HG03025 (cell line): ENCODE measurements at regions not wholly inside any gene's neighbourhood (a gene's known extent, or its start where the extent isn't known, plus 50 kb on each side); places are given as distances from the start of the nearest gene placed in this dataset.
"Not testable (repeated sequence)": the region's sequence is repeated elsewhere in the genome, so short reads cannot be mapped to it uniquely, and the experiment has no call there.

Source experiments
- ATAC-seq: cut with Tn5 transposase; IDR thresholded peaks from one replicate; pipeline ENCODE4 v1.9.1; 2021; ENCODE audit warnings: mild to moderate bottlenecking, moderate library complexity; ENCODE audit not compliant: unreplicated experiment, low FRiP score

GRCh38 chr18:42437646-42438045 lies 482.6 kb downstream of the PIK3C3 start:
- no peak for ATAC-seq

DNA sequence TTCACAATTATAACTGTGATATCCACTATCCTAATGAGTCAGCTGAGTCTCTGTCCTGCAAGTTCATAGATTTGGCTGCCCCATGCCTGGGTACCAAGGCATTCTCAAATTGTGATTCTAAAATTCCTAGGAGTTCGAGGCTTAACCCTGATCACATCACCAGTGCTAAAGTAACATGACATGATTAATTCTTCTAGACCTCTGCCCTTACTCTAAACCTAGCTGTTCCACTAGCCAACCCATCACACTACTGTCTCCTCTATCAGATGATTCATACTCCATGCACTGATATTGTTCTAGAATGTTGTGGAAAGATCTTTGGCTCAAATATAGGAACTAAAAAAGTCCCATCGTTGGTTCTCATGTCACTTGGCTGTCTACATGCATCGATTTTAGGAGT lies 487.6 kb downstream of the PIK3C3 start:
- ATAC-seq, result no peak

- ATAC-seq, result no peak
Measured at GRCh38 chr18:42444349-42444748, 489.3 kb downstream of the PIK3C3 start.

DNA sequence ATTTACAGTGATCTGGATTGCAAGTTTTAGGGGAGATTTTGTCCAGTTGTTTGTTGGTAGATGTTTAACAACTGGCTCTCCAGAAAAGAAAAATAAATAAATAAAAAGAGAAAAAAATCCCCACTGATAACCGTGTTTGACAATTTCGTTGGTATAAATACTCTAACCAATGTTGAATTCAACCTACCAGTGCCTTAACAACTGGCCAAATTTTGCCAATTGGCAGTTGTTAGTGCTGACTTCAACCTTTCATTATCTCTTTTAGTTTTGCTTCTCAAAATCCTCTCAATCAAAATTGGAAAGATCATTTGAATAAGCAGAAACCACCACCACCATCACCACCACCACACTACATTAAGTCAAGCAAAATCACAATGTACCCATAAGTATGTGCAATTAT lies 490.3 kb downstream of the PIK3C3 start:
- ATAC-seq, result no peak

DNA sequence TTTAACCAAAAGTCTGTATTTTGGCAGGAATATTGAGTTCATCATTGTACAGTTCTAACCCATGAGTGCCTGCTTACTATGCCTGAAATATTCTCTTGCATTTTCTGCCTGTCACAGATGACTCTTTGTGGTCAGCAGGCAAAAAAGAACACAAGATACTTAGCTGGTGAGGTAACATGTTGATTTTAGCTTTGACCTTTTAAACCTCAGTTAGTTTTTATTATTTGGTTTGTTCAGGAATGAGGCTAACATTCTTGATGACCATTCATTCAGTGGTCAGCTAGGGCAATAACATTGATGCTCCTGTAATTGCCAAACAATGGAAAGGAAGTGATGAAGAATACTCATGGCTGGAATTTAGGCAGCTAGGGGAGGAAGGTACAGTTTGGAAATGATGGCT lies 491.2 kb downstream of the PIK3C3 start:
- ATAC-seq, result no peak

- ATAC-seq, result no peak
Measured at GRCh38 chr18:42447688-42448087, 492.7 kb downstream of the PIK3C3 start.

GRCh38 chr18:42458226-42458625 lies 503.2 kb downstream of the PIK3C3 start:
- no peak for ATAC-seq

DNA sequence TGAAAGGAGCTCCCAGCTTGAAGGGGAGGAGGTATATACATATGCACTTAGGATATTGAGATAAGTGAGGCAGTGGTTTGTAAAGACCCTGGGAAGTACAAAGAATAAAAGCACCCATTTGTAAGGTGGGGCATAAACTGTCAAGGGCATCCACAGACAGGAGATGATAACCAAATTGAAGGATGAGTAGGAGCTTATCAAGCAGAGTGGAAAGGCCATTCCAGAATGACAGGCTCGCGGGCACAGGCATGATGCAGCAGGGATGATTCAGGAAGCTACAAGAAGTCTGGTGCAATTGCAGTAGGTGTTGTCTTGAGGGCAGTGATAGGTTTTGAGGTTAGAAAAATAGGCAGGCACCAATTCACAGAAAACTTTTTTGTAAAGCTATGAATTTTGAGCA lies 504.8 kb downstream of the PIK3C3 start:
- no peak for ATAC-seq

DNA sequence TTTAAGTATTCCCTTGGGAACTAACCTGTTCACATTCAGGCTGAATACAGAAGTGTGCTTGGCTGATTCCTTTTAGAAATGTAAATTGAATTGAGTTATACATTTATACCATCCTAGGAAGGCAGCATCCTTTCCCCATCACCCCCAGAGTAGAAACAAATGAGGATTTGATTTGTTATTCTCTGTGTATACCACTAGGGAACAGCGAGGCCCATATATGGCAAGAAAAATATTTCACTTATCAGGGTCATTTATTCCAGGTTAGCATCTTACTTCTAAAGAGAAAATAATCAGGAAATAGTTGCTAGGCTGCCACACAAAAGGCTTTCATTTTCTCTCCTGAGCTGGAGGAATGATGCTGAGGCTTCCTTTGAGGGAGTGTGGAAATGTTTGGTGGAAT lies 516.9 kb downstream of the PIK3C3 start:
- ATAC-seq, result no peak

GRCh38 chr18:42473611-42474010 lies 518.6 kb downstream of the PIK3C3 start:
- no peak for ATAC-seq

GRCh38 chr18:42474577-42474976 lies 519.5 kb downstream of the PIK3C3 start:
- ATAC-seq, result no peak

- ATAC-seq, result no peak
Measured at GRCh38 chr18:42475157-42475556, 520.1 kb downstream of the PIK3C3 start.

GRCh38 chr18:42477267-42477666 lies 522.2 kb downstream of the PIK3C3 start:
- no peak for ATAC-seq

DNA sequence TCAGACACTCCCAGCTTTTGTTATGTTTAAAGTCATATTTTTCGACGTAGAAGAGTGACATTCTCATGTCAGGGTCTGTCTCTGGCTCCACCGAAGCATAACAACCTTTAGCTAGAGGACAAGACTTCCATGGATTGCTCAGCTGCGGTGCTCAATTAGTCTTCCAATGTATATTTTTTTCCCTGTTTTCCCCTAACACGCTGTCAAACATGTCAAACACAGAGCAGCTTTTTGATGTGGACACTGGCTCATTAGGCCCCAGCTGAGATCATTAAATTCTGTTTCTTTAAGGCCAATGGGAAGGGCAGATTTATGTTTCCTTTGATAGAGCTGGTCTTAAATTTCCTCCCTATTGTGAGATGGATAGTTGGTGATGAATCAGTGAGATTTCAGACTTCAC lies 525.4 kb downstream of the PIK3C3 start:
- no peak for ATAC-seq

GRCh38 chr18:42484648-42485047 lies 529.6 kb downstream of the PIK3C3 start:
- no peak for ATAC-seq

DNA sequence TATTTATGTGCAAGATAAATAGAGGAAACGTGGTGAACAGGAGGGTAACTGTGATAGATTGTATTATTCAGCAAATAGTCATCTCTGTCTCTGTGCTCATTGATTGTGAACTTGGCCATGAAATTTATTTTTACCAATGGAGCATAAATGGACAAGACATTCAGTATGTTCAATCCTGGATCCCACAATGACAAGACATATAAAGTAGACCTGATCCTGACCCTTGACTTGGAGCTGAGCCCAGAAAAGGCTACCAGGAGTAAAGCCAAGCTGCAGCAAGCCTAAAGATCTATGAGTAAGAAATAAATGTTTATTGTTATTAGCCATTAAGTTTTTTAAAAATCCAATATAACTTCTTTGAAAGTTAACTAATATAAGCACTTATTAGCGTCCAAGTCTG lies 531.2 kb downstream of the PIK3C3 start:
- ATAC-seq, result no peak

DNA sequence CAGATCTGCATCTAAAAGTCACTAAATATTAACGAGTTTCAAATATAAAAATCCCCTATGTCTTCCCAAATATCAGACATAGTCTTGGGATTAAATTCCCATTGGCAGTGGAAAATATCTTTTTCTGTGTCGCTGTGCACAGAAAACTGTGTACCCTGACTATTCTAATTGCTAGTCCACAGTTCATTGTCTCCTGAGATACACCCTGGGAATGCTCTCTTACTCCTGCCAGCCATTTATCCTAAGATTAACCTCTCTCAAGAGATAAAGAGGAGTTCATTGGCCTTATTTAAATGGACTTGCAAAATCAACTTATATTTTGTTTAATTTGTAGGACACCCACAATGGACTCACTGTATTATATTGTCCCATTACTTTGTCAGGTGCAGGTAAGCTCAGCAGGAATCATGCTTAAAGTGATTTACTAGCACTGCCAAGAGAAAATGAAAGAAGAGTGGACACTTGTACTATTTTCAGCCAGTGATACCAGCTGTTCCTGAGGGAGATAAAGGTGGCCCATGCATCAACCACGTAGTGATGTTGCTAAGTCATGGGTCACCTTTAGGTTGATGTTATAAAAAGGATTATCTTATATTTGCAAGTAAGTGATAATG lies 553.8 kb downstream of the PIK3C3 start:
- no peak for ATAC-seq

DNA sequence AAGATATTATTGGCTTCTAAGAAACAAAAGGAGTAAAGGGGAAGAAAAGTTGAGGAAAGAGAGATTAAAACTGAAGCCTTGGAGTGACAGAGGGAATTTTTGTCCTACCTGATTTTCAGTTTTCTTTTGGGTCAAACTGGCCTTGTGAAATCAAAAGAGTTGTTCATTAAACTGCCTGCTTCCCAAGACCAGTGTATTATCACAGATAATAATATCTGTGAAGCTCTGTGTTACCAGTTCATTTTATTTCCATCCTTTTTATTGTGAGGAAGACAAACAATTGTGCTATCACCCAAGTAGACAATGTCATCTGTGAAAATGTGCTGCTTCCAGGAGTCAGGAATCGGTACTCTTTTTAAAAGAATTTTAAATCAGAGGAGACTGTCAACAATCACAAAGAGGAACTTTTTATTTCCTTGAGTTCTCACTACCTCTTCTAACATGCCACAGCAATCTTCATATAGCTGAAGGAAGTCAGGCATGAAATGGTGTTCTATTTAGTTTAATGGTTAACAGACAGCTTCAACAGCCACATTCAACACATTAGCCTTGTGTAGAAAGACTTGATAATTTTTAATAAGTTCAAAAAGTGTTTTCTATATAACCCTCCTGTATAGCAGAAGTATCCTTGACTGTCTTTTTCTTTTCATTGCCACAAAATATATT lies 554.8 kb downstream of the PIK3C3 start:
- no peak for ATAC-seq

GRCh38 chr18:42510540-42510939 lies 555.5 kb downstream of the PIK3C3 start:
- no peak for ATAC-seq

DNA sequence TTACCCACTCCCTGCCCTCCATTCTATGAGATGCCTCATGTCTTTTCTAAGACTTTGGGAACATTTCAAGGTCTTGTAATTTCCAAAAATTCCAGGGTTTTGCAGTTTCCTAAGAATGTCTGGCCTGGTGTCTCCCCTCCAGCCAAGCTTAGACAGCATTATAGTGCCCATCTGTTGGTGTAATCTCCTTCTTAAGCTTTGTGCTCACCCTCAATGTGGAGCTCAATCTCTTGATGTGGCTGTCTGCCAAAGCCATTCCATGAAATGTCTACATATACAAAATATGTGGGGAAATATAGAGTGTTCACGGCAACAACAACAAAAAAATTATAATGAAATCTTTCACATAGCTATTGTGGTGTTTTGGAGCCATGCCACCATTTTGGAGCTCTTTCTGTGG lies 558.4 kb downstream of the PIK3C3 start:
- ATAC-seq, result no peak

DNA sequence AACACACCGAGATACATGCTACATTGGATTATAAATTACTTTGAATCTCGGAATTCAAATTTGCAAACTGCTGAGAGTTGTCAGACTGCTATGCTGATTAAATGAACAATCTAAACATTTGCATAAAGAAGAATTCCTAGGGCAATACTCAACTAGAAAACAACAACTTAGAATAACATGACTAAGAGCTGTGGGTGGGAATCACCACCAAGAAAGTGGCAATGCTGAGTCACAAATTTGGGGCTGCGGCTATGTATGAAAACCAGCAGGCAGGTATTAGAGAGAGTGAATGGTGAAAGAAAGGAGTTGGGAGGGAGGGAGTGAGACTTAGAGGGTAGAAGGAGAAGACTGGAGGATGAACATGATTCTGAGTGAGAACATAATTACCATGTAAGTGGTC lies 559.5 kb downstream of the PIK3C3 start:
- no peak for ATAC-seq

GRCh38 chr18:42517896-42518295 lies 562.9 kb downstream of the PIK3C3 start:
- no peak for ATAC-seq

- ATAC-seq, result not testable (repeated sequence)
Measured at GRCh38 chr18:42518331-42518730, 563.3 kb downstream of the PIK3C3 start.
